COLO668 (cell line): ENCODE measurements at regions not wholly inside any gene's neighbourhood (a gene's known extent, or its start where the extent isn't known, plus 50 kb on each side); places are given as distances from the start of the nearest gene placed in this dataset.

Experiments used
- DNase-seq: peaks from one replicate; lab custom pipeline; 2025; ENCODE audit not compliant: unreplicated experiment; lab: John Stamatoyannopoulos, UW

- no peak for DNase-seq
Measured at GRCh38 chr2:6645004-6645403, 220.7 kb downstream of the CMPK2 start.

DNA sequence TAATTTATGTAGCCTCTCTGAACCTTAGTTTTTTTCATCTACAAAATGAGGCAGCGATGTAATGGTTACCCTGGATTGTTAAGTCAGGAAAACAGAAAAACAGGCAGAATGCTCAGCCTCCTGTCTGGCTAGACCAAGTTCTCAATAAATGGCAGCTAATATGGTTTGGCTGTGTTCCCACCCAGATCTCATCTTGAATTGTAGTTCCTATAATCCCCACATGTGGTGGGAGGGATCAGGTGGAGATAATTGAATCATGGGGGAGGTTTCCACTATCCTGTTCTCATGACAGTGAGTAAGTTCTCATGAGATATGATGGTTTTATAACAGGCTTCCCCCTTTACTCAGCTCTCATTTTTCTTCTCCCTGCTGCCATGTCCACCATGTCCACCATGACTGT, 220.0 kb downstream of the CMPK2 start:
- no peak for DNase-seq

- no peak for DNase-seq
Measured at GRCh38 chr2:6647046-6647445, 218.7 kb downstream of the CMPK2 start.

- no peak for DNase-seq
Measured at GRCh38 chr2:6648596-6649247, 217.0 kb downstream of the CMPK2 start.

- DNase-seq = no peak
Measured at GRCh38 chr2:6650311-6650710, 215.4 kb downstream of the CMPK2 start.

GRCh38 chr2:6652251-6652650, 213.5 kb downstream of the CMPK2 start:
- DNase-seq = no peak

DNA sequence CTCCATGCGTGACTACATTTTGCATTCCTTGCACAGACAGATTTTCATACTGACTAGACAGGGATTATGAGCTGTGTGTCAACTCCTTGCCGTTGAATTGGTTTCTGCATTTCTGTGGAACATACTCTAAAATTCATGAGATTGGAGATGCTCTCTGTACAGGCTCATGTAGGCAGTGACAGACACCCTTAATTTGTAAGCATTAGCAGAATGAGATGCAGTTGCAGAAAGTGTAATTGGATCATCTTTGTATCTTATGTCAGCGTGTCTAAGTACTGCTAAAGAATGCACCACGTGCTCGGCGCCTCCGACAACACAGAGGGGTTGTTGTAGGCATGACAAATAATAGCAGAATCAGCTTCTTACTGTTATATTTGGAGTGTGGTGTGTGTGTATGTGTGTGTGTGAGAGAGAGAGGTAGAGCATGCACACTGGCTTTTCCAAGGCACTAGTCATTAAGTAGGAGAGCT, 212.4 kb downstream of the CMPK2 start:
- DNase-seq = no peak

DNA sequence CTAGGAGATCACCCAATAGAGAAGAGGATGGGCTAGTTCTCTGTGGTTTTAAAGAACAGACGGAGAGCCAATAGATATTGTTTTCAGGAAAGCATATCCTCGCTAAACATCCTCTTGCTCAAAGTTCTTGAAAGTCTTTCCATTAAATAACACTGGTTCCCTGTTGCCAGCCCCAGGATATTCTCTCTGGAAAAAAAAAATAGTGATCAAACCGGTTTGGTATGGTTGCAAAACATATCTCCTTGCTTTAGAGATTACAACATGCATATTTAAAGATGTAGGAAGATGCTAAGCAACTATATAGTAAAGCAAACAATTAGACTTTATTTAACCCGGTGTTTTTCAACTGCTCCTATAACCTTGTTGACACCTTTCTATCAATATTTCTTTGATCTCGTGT, 211.4 kb downstream of the CMPK2 start:
- DNase-seq = no peak

DNA sequence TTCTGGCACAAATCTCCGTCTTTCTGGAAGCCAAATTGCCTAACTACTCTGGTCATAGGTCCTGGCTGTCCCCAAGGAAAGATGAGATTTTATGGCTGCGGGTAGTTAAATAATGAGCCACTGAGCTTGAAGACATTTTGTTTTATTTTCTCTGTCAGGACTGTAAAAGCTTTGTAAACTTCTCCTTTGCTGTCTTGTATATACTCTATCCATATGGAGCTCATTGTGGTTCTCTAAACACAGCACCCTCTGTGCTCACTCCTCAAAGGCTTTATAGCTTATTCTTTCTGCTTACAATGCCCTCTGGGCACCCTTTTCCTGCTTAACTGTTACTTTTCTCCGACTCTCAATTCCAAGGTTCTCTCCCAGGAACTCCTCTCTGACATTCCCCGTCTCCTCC, 209.1 kb downstream of the CMPK2 start:
- DNase-seq = no peak

DNA sequence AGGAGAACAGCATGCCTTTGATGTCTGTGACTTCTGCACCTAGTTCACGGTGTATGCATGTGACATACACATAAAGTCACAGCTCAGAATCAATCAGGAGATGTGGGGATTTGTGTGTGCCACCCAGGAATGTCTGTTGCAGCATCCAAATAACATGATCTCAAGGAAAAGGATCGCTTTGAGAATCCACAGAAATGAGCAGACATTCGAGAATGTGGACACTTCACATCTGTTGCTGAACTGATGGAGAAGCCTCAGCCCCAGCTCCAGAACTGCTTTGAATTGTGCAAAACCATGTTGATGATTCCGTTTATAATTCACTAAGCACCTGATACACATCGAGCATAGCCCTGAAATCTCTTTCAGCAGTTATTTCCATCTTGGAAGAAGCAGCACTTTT, 208.6 kb downstream of the CMPK2 start:
- no peak for DNase-seq

DNA sequence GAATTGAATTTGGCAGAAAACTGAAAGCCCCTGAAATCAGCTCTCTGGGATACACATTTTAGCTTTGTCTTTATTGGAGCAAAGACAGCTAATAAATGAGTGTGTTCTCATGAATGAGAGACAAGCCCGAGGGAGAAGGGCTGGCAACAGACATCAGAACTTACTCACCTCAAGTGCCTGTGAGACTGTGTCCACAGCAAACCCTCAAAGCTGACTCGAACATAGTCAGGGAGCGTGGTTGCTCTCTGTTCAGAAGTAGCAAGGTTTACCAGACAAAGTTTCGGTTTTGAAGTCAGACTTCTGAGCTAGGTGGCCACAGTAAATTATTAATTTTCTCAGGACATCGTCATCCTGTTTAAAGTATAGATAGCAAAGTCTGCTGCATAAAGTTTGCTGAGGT, 207.9 kb downstream of the CMPK2 start:
- DNase-seq = no peak

GRCh38 chr2:6664332-6665061, 201.2 kb downstream of the CMPK2 start:
- no peak for DNase-seq

GRCh38 chr2:6665093-6666045, 200.3 kb downstream of the CMPK2 start:
- DNase-seq = no peak

DNA sequence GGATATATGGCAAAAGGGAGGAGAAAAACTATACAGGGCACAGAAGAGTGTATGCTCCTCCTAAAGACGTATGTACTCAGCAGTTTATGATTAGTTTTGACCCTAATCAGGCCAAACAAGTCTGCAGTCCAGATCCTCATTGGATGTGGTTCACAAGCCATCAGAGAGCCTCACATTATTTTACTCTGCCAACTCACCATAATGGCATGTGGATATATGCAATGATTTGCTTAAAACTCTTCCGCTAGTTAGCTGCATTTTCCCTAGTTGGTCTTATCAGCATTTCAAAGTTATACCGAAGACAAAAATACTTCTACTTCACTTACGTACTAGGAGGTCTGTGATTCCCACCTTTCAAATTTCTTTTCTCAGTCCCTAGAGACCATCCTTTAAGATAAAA, 198.4 kb downstream of the CMPK2 start:
- no peak for DNase-seq

- DNase-seq = no peak
Measured at GRCh38 chr2:6671913-6672312, 193.8 kb downstream of the CMPK2 start.

- no peak for DNase-seq
Measured at GRCh38 chr2:6674381-6674780, 191.3 kb downstream of the CMPK2 start.

GRCh38 chr2:6675791-6676190, 189.9 kb downstream of the CMPK2 start:
- DNase-seq = no peak

DNA sequence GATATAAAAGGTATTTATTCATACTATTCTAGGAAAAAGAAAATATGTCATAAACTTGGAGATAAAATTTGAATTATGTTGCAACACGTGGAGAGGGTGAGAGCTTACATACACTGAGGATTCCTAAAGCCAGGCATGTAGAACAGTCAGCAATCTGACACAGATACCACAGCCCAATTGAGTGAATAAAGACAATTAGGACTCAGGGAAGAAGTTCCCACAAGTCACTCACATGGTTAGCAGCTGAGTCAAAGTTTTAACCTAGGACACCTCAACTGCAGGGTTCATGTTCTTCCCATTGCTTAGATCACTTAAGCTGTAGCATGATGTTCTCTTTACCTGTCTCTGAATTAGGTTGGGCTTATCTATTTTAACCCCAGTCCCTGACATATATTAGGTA, 189.5 kb downstream of the CMPK2 start:
- DNase-seq = no peak

DNA sequence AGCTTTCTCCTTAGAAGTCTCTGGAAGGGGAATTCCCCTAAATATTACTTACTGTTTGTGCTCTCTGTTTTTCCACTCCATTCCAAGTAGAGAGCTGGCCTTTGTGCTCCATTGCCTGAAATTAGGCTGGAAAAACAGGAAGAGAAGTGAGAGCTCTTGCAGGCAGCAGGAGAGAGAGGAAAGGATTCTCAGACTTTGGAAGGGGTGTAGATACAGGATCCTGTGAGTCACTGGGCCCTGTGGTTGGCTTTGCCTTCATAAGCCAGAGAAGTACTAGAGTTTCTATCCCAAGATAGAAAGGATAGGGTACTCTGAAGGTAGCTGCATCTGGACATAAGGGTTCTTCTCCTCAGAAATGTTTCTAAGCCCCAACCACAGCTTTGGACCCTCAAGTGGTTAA, 188.9 kb downstream of the CMPK2 start:
- no peak for DNase-seq

DNA sequence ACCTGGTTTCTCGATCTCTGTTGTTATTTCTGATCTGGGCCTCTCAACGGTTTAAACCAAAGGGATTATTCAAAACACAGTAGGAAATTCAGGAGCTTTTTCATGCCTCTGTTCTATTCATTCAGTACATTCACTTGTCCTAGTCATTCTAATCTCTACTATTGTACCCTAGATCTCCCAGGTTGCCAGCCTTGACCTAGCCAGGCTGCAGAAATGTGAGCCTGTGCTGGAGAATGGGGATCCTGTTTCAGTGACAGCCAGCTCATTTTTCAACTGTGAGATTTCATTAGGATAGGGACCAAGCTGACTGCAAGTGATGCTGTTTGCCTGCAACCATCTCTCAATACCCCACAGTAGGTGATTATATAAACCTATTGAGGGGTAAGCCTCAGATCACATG, 186.2 kb downstream of the CMPK2 start:
- DNase-seq = no peak

DNA sequence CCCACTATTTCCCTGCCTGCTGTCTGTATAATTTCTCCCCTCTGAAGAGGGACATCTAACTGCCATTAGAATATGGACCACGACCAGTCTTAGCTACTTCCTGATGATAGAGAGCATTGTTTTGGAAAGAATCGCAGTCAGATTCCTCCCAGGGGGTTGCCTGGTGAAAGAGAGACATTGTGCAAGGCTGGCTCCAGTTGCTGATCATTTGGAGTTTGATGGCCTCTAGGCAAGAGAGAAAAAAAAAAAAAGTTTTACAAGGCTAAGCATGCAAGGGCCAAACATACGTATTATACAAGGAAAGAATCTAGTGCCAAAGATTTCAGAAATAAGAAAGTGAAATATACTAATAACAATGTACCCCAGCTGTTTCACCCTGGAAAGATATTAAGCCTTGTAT, 182.2 kb downstream of the CMPK2 start:
- no peak for DNase-seq

DNA sequence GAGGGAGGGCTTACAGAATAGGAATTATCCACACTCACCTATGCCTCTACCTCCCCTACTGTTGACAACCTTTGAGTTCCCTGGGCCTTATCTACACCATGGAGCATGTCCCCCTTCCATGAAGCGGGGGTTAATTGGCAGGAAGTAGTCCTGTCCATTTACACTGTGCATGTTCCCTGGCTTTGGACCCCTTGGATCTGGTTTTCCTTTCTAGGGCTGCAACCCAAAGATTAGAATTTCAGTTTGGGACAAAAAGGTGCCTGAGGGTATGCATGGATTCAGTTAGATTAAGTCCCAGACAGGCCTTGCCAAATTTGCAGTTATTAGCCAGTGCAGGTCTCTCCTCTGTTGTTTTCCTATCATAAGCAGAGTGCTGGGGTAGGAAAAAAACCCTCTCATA, 180.3 kb downstream of the CMPK2 start:
- no peak for DNase-seq
